GM13977 (cell line): ENCODE measurements at regions not wholly inside any gene's neighbourhood (a gene's known extent, or its start where the extent isn't known, plus 50 kb on each side); places are given as distances from the start of the nearest gene placed in this dataset.

Experiments used
- DNase-seq: peaks from one replicate; pipeline ENCODE4 v3.0.0; 2012; ENCODE audit warnings: low spot score
- CTCF ChIP-seq: IDR thresholded peaks from 2 replicates; pipeline ENCODE4 v1.5.1; 2012; ENCODE audit warnings: mild to moderate bottlenecking, control low read depth; ENCODE audit not compliant: insufficient read depth; ENCODE audit errors: extremely low read depth, missing control alignments
- in situ Hi-C: fragments of 300-500 bp; cut with MboI; formaldehyde crosslinking; loops from one replicate; pipeline ENCODE4 v1.12.0; 2022; ENCODE audit warnings: low sequenced_read_pairs, low pct_unique_long_range_greater_than_20kb, mixed read lengths, inconsistent platforms; ENCODE audit not compliant: unreplicated experiment

- in situ Hi-C loops: no loop called here
- TF ChIP-seq CTCF: no peak
- DNase-seq: no peak
Observed at GRCh38 chr13:85631801-85632200, 167.4 kb downstream of the SLITRK6 start.

GRCh38 chr13:85626603-85627002 is 172.6 kb downstream of the SLITRK6 start:
- in situ Hi-C loops: no loop called here
- DNase-seq: no peak
- TF ChIP-seq CTCF: no peak

- in situ Hi-C loops: no loop called here
- no peak for TF ChIP-seq CTCF
- DNase-seq: no peak
Observed at GRCh38 chr13:85619321-85619720, 179.9 kb downstream of the SLITRK6 start.

- in situ Hi-C loops: no loop called here
- no peak for TF ChIP-seq CTCF
- no peak for DNase-seq
Observed at GRCh38 chr13:85618521-85618920, 180.7 kb downstream of the SLITRK6 start.

GRCh38 chr13:85616275-85616674 is 182.9 kb downstream of the SLITRK6 start:
- TF ChIP-seq CTCF: no peak
- in situ Hi-C loops: no loop called here
- no peak for DNase-seq

- in situ Hi-C loops: no loop called here
- no peak for DNase-seq
- no peak for TF ChIP-seq CTCF
Observed at GRCh38 chr13:85615031-85615430, 184.2 kb downstream of the SLITRK6 start.

GRCh38 chr13:85610024-85610423 is 189.2 kb downstream of the SLITRK6 start:
- in situ Hi-C loops: no loop called here
- TF ChIP-seq CTCF: no peak
- DNase-seq: no peak
